Myocyte (in vitro differentiated cells): ENCODE measurements at regions not wholly inside any gene's neighbourhood (a gene's known extent, or its start where the extent isn't known, plus 50 kb on each side); places are given as distances from the start of the nearest gene placed in this dataset.

Experiments
- DNase-seq: peaks from one replicate; pipeline ENCODE4 v3.0.0-alpha.2; 2012; ENCODE audit warnings: low read depth

GRCh38 chr1:195941314-195941713, 666.9 kb downstream of the KCNT2 start:
- no peak for DNase-seq

DNA sequence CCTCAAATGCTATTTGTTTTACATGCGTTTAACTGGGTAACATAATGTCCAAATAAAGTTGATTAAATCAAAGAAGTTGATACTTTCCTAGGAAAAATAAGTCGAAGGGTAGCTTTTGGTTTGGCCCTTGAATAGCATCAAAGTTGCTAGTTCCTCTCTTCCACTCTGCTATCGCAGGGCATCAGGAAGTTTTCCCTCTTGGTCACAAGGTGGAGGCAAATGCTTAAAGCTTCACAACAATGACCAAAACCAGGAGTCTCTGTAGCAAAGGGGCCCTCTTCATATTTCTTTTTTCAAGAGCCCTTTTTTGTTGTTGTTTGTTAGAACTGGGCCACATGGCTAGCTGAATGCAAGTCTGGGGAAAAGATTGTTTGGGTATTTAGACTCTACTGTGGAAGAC, 668.4 kb downstream of the KCNT2 start:
- peak; percentile 10 for DNase-seq

- DNase-seq = no peak
Measured at GRCh38 chr1:195934817-195935553, 673.3 kb downstream of the KCNT2 start.

GRCh38 chr1:195933835-195934234, 674.4 kb downstream of the KCNT2 start:
- no peak for DNase-seq

DNA sequence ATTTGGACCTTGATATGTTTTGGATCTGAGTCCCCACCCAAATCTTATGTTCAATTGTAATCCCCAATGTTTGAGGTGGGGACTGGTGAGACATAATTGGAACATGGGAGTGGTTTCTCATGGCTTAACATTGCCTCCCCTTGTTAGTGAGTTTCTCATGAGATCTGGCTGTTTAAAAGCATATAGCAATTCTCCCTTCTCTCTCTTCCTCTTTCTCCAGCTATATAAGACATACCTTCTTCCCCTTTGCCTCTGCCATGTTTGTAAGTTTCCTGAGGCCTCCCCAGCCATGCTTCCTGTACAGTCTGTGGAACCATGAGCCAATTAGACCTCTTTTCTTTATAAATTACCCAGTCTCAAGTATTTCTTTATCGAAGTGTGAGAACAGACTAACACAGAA, 692.4 kb downstream of the KCNT2 start:
- DNase-seq = no peak

DNA sequence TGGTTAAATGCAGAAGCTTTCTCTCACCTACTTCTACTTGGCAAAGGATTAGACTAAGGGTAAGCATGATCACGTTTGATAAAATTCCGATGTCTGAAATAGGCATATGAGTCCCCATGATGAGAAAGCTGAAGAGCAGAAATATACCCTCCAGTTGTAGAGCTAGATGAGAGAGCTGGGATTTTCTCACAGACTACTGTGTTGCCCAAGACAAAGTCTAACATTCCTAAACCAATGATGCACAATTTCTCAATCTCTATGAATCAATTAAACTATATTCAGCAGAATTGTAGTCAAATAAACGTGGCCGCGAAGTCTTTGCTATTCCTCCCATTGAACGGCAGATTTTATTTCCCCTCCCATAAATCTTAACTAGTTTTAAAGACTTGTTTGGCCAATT, 699.2 kb downstream of the KCNT2 start:
- DNase-seq = no peak

DNA sequence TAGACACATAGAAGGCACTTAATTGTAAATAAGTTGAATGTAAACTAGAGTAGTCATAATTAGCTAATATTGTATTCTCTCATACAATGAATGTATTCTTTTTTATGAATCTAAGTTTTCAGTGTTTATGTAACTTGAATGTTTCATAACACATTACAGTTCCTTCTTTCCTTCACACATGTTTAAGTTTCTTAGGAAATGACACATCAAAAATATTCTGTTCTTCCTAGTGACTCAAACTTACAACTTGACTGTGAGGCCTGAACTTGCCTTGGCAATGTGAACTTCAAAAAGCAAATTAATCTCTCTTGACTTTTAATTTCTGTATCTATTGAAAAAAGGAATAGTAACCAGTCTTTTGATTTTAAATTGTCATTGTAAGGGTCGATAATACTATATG, 700.1 kb downstream of the KCNT2 start:
- no peak for DNase-seq

DNA sequence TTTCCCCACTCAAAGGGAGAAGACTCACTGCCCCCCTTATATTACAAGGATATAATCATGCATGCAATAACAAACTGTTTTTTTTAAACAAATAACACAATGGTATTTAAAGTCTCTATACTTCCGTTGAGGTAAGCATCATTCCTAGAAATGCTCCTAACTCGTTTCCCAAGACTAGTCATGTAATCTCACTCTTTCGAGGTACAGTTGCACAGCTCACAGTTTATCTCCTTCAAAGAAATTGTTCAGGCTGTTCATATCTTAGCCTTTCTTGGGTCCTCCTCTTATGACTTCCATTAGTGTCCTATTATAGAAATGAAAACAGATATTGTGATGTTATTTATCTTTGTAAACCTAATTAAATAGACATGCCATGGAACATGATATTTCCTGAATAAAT, 705.0 kb downstream of the KCNT2 start:
- DNase-seq = no peak

DNA sequence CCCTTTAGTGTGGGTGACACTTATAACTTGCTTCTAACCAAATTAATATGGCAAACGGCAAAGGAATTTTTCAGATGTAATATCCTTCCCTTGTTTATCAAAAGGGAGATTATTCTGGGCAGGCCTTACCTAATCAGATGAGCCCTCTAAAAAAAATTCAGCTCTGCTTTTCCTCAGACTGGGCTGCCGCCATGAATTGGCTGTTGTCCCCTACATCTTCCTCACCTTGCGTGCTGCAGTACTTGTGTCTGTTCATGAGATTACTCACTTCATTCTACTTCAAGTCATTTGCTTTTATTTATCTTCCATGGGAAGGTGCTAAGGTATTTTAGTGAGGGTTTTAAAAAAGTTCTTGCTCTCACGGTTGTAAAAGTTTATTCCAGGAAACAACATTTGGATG, 705.5 kb downstream of the KCNT2 start:
- DNase-seq = no peak

DNA sequence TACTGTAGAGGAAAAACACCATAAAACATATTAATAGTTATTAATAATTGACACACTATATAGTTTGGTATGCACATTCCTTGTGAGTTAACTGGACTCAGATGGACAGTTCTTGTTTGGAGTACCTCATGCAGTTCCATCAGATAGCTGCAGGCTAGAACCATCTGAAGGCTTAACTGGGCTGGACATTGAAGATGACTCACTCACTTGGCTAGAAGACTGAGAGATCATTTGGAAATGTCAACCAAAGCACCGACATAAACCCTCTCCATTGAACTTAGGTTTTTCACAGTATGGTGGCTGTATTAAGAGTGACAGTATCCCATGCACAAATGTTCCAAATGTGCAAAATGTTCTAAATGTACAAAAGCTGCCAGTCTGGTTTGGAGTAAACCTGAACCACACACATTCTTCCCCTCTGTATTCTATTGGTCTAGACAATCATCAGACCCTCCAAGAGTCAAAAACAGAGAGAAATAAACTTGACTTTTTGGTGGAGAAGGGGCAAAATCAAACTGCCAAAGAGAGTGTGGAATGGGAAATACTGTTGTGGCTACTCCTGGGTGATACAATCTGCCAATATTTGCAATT, 708.4 kb downstream of the KCNT2 start:
- DNase-seq = peak; percentile 1

GRCh38 chr1:195898924-195899323, 709.3 kb downstream of the KCNT2 start:
- no peak for DNase-seq

- no peak for DNase-seq
Measured at GRCh38 chr1:195898373-195898772, 709.9 kb downstream of the KCNT2 start.

GRCh38 chr1:195897076-195897475, 711.2 kb downstream of the KCNT2 start:
- DNase-seq = no peak

GRCh38 chr1:195894411-195894810, 713.8 kb downstream of the KCNT2 start:
- DNase-seq = no peak

- DNase-seq = no peak
Measured at GRCh38 chr1:195886000-195886399, 722.2 kb downstream of the KCNT2 start.

DNA sequence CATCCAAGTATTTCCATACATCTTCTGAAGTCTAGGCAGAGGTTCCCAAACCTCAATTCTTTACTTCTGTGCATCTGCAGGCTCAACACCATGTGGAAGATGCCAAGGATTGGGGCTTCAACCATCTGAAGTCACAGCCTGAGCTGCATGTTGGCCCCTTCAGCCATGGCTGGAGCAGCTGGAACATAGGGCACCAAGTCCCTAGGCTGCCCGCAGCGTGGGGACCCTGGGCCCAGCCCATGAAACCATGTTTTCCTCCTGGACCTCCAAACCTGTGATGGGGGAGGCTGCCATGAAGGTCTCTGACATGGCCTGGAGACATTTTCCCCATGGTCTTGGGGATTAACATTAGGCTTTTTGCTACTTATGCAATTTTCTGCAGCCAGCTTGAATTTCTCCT, 729.8 kb downstream of the KCNT2 start:
- no peak for DNase-seq

DNA sequence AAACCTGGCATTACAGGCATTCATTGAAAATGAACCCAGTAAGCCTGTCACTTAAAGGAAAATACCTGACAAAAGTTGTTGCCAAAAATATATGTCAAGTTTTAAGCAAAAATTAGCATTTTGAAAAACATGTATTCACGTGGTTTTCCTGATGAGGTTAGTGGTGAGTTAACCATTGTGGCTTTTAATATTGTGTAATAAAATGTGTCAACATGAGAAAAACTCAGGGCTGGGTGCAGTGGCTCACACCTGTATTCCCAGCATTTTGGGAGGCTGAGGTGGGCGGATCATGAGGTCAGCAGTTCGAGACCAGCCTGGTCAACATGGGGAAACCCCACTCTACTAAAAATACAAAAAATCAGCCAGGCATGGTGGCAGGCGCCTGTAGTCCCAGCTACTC, 731.4 kb downstream of the KCNT2 start:
- DNase-seq = no peak

- no peak for DNase-seq
Measured at GRCh38 chr1:195872376-195872775, 735.9 kb downstream of the KCNT2 start.

- DNase-seq = no peak
Measured at GRCh38 chr1:195867638-195868037, 740.6 kb downstream of the KCNT2 start.

- DNase-seq = no peak
Measured at GRCh38 chr1:195866781-195867222, 741.4 kb downstream of the KCNT2 start.

- no peak for DNase-seq
Measured at GRCh38 chr1:195866091-195866780, 742.0 kb downstream of the KCNT2 start.

GRCh38 chr1:195851804-195852203, 756.4 kb downstream of the KCNT2 start:
- peak; percentile 3 for DNase-seq
